Activated CD8-positive, alpha-beta memory T cell treated with anti-CD3 and anti-CD28 coated beads, Interleukin-2, amount 50 U/mL, for 24 hours (primary cell): ENCODE measurements at regions not wholly inside any gene's neighbourhood (a gene's known extent, or its start where the extent isn't known, plus 50 kb on each side); places are given as distances from the start of the nearest gene placed in this dataset.
"Not testable (repeated sequence)": the region's sequence is repeated elsewhere in the genome, so short reads cannot be mapped to it uniquely, and the experiment has no call there.

Experiments
- DNase-seq: peaks from one replicate; pipeline ENCODE4 v3.0.0-alpha.2; 2020; ENCODE audit errors: extremely low read depth

- not testable (repeated sequence) for DNase-seq
Measured at GRCh38 chr18:14190776-14191442, 58.7 kb upstream of the ZNF519 start.

GRCh38 chr18:14189858-14190257 lies 57.6 kb upstream of the ZNF519 start:
- no peak for DNase-seq

- not testable (repeated sequence) for DNase-seq
Measured at GRCh38 chr18:14188751-14189406, 56.6 kb upstream of the ZNF519 start.
